ENCODE measurements at regions not wholly inside any gene's neighbourhood (a gene's known extent, or its start where the extent isn't known, plus 50 kb on each side); places are given as distances from the start of the nearest gene placed in this dataset.

- H3K36me3 ChIP-seq (replicated peaks; ENCODE audit: low read depth, low read length): no peaks in the 10 kb centered on the region
- no peaks in the 10 kb centered on the region for H3K79me2 ChIP-seq (ENCODE audit: low read length)
- H3K4me1 ChIP-seq (ENCODE audit: low read length): no peaks in the 10 kb centered on the region
- H3K4me3 ChIP-seq (ENCODE audit: low read length): no peak overlapping the region
- H3K4me2 ChIP-seq (ENCODE audit: low read length): no peak overlapping the region
- no peak overlapping the region for H3K9ac ChIP-seq (ENCODE audit: low read length)
- no peaks in the 10 kb centered on the region for H4K20me1 ChIP-seq (ENCODE audit: insufficient read depth, low read length)
- no peaks in the 10 kb centered on the region for H3K27me3 ChIP-seq (ENCODE audit: low read depth, low read length)
- no peak overlapping the region for H3K27ac ChIP-seq (ENCODE audit: low read length)
- no peak overlapping the region for H2AFZ ChIP-seq (ENCODE audit: low read depth, low read length)
- no peaks in the 10 kb centered on the region for H3K9me3 ChIP-seq (ENCODE audit: insufficient read depth, low read length)
- TF ChIP-seq CTCF (IDR thresholded peaks at IDR 0.05; ENCODE audit: low read depth, low read length) (no peak), EZH2phosphoT487 (IDR thresholded peaks at IDR 0.05; ENCODE audit: low read depth) (no peak)
Measured at GRCh38 chr13:89324582-89324981, 1653.4 kb downstream of the SLITRK5 start.

- H2AFZ ChIP-seq (ENCODE audit: low read depth, low read length): no peak overlapping the region
- no peak overlapping the region for H3K4me3 ChIP-seq (ENCODE audit: low read length)
- no peaks in the 10 kb centered on the region for H4K20me1 ChIP-seq (ENCODE audit: insufficient read depth, low read length)
- no peak overlapping the region for H3K4me2 ChIP-seq (ENCODE audit: low read length)
- no peaks in the 10 kb centered on the region for H3K4me1 ChIP-seq (ENCODE audit: low read length)
- H3K27ac ChIP-seq (ENCODE audit: low read length): no peak overlapping the region
- no peak overlapping the region for H3K9ac ChIP-seq (ENCODE audit: low read length)
- H3K27me3 ChIP-seq (ENCODE audit: low read depth, low read length): no peaks in the 10 kb centered on the region
- H3K79me2 ChIP-seq (ENCODE audit: low read length): no peaks in the 10 kb centered on the region
- H3K9me3 ChIP-seq (ENCODE audit: insufficient read depth, low read length): peaks cover 6% of the 10 kb centered on the region
- H3K36me3 ChIP-seq (replicated peaks; ENCODE audit: low read depth, low read length): peaks cover 5% of the 10 kb centered on the region
- TF ChIP-seq EZH2phosphoT487 (IDR thresholded peaks at IDR 0.05; ENCODE audit: low read depth) (no peak), CTCF (IDR thresholded peaks at IDR 0.05; ENCODE audit: low read depth, low read length) (no peak)
Measured at GRCh38 chr13:89343165-89343564, 1672.0 kb downstream of the SLITRK5 start.

GRCh38 chr13:89352384-89352783 is 1681.2 kb downstream of the SLITRK5 start:
- Histone ChIP-seq H2AFZ (ENCODE audit: low read depth, low read length) (no peak overlapping the region), H3K9me3 (ENCODE audit: insufficient read depth, low read length) (no peaks in the 10 kb centered on the region), H3K79me2 (ENCODE audit: low read length) (no peaks in the 10 kb centered on the region), H3K9ac (ENCODE audit: low read length) (no peak overlapping the region), H4K20me1 (ENCODE audit: insufficient read depth, low read length) (no peaks in the 10 kb centered on the region), H3K36me3 (replicated peaks; ENCODE audit: low read depth, low read length) (no peaks in the 10 kb centered on the region), H3K4me3 (ENCODE audit: low read length) (no peak overlapping the region), H3K27ac (ENCODE audit: low read length) (no peak overlapping the region), H3K4me2 (ENCODE audit: low read length) (no peak overlapping the region), H3K4me1 (ENCODE audit: low read length) (no peaks in the 10 kb centered on the region), H3K27me3 (ENCODE audit: low read depth, low read length) (no peaks in the 10 kb centered on the region)
- TF ChIP-seq EZH2phosphoT487 (IDR thresholded peaks at IDR 0.05; ENCODE audit: low read depth) (no peak), CTCF (IDR thresholded peaks at IDR 0.05; ENCODE audit: low read depth, low read length) (no peak)

GRCh38 chr13:89361909-89362308 is 1690.7 kb downstream of the SLITRK5 start:
- H4K20me1 ChIP-seq (ENCODE audit: insufficient read depth, low read length): no peaks in the 10 kb centered on the region
- TF ChIP-seq EZH2phosphoT487 (IDR thresholded peaks at IDR 0.05; ENCODE audit: low read depth): no peak
- peak; percentile 16 for TF ChIP-seq CTCF (IDR thresholded peaks at IDR 0.05; ENCODE audit: low read depth, low read length)
- no peak overlapping the region for H3K4me2 ChIP-seq (ENCODE audit: low read length)
- H2AFZ ChIP-seq (ENCODE audit: low read depth, low read length): no peak overlapping the region
- no peaks in the 10 kb centered on the region for H3K9me3 ChIP-seq (ENCODE audit: insufficient read depth, low read length)
- H3K4me3 ChIP-seq (ENCODE audit: low read length): no peak overlapping the region
- H3K79me2 ChIP-seq (ENCODE audit: low read length): no peaks in the 10 kb centered on the region
- H3K9ac ChIP-seq (ENCODE audit: low read length): no peak overlapping the region
- no peaks in the 10 kb centered on the region for H3K36me3 ChIP-seq (replicated peaks; ENCODE audit: low read depth, low read length)
- no peak overlapping the region for H3K27ac ChIP-seq (ENCODE audit: low read length)
- no peaks in the 10 kb centered on the region for H3K4me1 ChIP-seq (ENCODE audit: low read length)
- H3K27me3 ChIP-seq (ENCODE audit: low read depth, low read length): no peaks in the 10 kb centered on the region

Measured in OCI-LY3 (cell line).